PC-9 (cell line): ENCODE measurements at regions not wholly inside any gene's neighbourhood (a gene's known extent, or its start where the extent isn't known, plus 50 kb on each side); places are given as distances from the start of the nearest gene placed in this dataset.

Experiments
- BruUV-seq: library from RNA; stranded (reverse); fragments of 400-500 nt; replicated peaks from 2 replicates; lab custom pipeline; 2021; lab: Mats Ljungman, UMichigan
- CTCF ChIA-PET: fragments of 300-600 bp; sonication (Branson Sonifier 250); formaldehyde crosslinking; loops from one replicate; lab custom pipeline; 2022; ENCODE audit warnings: antibody characterized with exemption; lab: Charles Lee
- POLR2A ChIA-PET: fragments of 300-600 bp; sonication (Branson Sonifier 250); formaldehyde crosslinking; loops from one replicate; lab custom pipeline; 2022; ENCODE audit warnings: antibody characterized with exemption; ENCODE audit not compliant: unreplicated experiment; lab: Charles Lee
- DNase-seq, 2 experiments: peaks; one replicate each; pipeline versions ENCODE4 v3.0.0 to v3.0.0-alpha.2; 2015 to 2022; ENCODE audit warnings: mixed read lengths in 1 of 2
- H2AFZ ChIP-seq: fragments of 200-600 bp; sonication (generic); 2 replicates; pipeline ENCODE4 v1.8.1; 2017; ENCODE audit warnings: antibody characterized with exemption
- H3F3A ChIP-seq: fragments of 200-600 bp; sonication (generic); 2 replicates; pipeline ENCODE4 v1.8.1; 2017; ENCODE audit warnings: antibody characterized with exemption, mild to moderate bottlenecking, low read depth; ENCODE audit not compliant: insufficient read depth
- H3K27ac ChIP-seq: fragments of 200-600 bp; sonication (generic); 2 replicates; pipeline ENCODE4 v1.6.1; 2016; ENCODE audit warnings: mixed run types
- H3K27me3 ChIP-seq: fragments of 200-600 bp; sonication (generic); 2 replicates; pipeline ENCODE4 v1.6.1; 2016; ENCODE audit warnings: low read depth, mixed run types; ENCODE audit not compliant: insufficient read depth
- H3K36me3 ChIP-seq: fragments of 200-600 bp; sonication (generic); 2 replicates; pipeline ENCODE4 v1.6.1; 2016; ENCODE audit warnings: low read depth, mixed run types
- H3K4me1 ChIP-seq: fragments of 200-600 bp; sonication (generic); replicated peaks from 2 replicates; pipeline ENCODE4 v1.6.1; 2016; ENCODE audit warnings: mixed run types; ENCODE audit not compliant: insufficient read depth
- H3K4me2 ChIP-seq: fragments of 200-600 bp; sonication (generic); 2 replicates; pipeline ENCODE4 v1.6.1; 2017; ENCODE audit warnings: mixed run types
- H3K4me3 ChIP-seq: fragments of 200-600 bp; sonication (generic); 2 replicates; pipeline ENCODE4 v1.6.1; 2016; ENCODE audit warnings: mixed run types
- H3K79me2 ChIP-seq: fragments of 200-600 bp; sonication (generic); 2 replicates; pipeline ENCODE4 v1.6.1; 2017; ENCODE audit warnings: low read depth, mixed run types
- H3K9me2 ChIP-seq: fragments of 200-600 bp; sonication (generic); 2 replicates; pipeline ENCODE4 v1.8.1; 2017; ENCODE audit warnings: mild to moderate bottlenecking; ENCODE audit not compliant: insufficient read depth
- H3K9me3 ChIP-seq: fragments of 200-600 bp; sonication (generic); 2 replicates; pipeline ENCODE4 v1.8.1; 2016; ENCODE audit warnings: low read depth; ENCODE audit not compliant: insufficient read depth
- H4K20me1 ChIP-seq: fragments of 200-600 bp; sonication (generic); 2 replicates; pipeline ENCODE4 v1.8.1; 2017; ENCODE audit not compliant: insufficient read depth
- CTCF ChIP-seq: fragments of 200-600 bp; sonication (generic); conservative IDR thresholded peaks from 2 replicates; pipeline ENCODE4 v1.6.1; 2017; ENCODE audit warnings: mixed run types, antibody characterized with exemption, mild to moderate bottlenecking, moderate library complexity
- EZH2 ChIP-seq: fragments of 200-600 bp; sonication (generic); IDR thresholded peaks from 2 replicates; pipeline ENCODE4 v1.8.0; 2017; ENCODE audit warnings: antibody characterized with exemption, low read depth
- intact Hi-C: fragments of 100-400 bp; cut with micrococcal nuclease; formaldehyde crosslinking; loops from one replicate; pipeline ENCODE4 v1.10.0; 2022; ENCODE audit not compliant: unreplicated experiment

- no peaks in the 10 kb centered on the region for H3K79me2 ChIP-seq
- ChIA-PET POLR2A (no interaction called here), CTCF (no interaction called here)
- TF ChIP-seq EZH2: no peak
- no peak for TF ChIP-seq CTCF
- no peaks in the 10 kb centered on the region for H3K9me3 ChIP-seq
- H3K4me1 ChIP-seq: no peaks in the 10 kb centered on the region
- no peaks in the 10 kb centered on the region for H3K36me3 ChIP-seq
- no peak overlapping the region for H3K27ac ChIP-seq
- BruUV-seq: no TSS peak
- H3K4me3 ChIP-seq: no peak overlapping the region
- no peaks in the 10 kb centered on the region for H4K20me1 ChIP-seq
- H3K9me2 ChIP-seq: no peaks in the 10 kb centered on the region
- DNase-seq: no peak
- H3K4me2 ChIP-seq: no peak overlapping the region
- H3F3A ChIP-seq: no peaks in the 10 kb centered on the region
- no peak overlapping the region for H2AFZ ChIP-seq
- intact Hi-C loops: no loop called here
- H3K27me3 ChIP-seq: no peaks in the 10 kb centered on the region
Measured at GRCh38 chrX:5617666-5618065, 611.0 kb downstream of the NLGN4X start.

- no peak overlapping the region for H3K4me2 ChIP-seq
- no TSS peak for BruUV-seq
- no peaks in the 10 kb centered on the region for H3K79me2 ChIP-seq
- no peak overlapping the region for H3K4me3 ChIP-seq
- H4K20me1 ChIP-seq: no peaks in the 10 kb centered on the region
- no peaks in the 10 kb centered on the region for H3K4me1 ChIP-seq
- H3K27ac ChIP-seq: no peak overlapping the region
- H3K36me3 ChIP-seq: no peaks in the 10 kb centered on the region
- DNase-seq: no peak
- ChIA-PET CTCF (no interaction called here), POLR2A (no interaction called here)
- no peaks in the 10 kb centered on the region for H3K27me3 ChIP-seq
- no peaks in the 10 kb centered on the region for H3K9me3 ChIP-seq
- intact Hi-C loops: no loop called here
- no peaks in the 10 kb centered on the region for H3K9me2 ChIP-seq
- H3F3A ChIP-seq: no peaks in the 10 kb centered on the region
- H2AFZ ChIP-seq: no peak overlapping the region
- no peak for TF ChIP-seq EZH2
- TF ChIP-seq CTCF: no peak
Measured at GRCh38 chrX:5595570-5595969, 633.1 kb downstream of the NLGN4X start.

- no peaks in the 10 kb centered on the region for H3K79me2 ChIP-seq
- H3K27ac ChIP-seq: no peak overlapping the region
- H3K4me1 ChIP-seq: no peaks in the 10 kb centered on the region
- BruUV-seq: no TSS peak
- no peaks in the 10 kb centered on the region; the same call in 1 of the 2 replicates for H3F3A ChIP-seq
- TF ChIP-seq CTCF (no peak), EZH2 (no peak)
- H3K27me3 ChIP-seq: no peaks in the 10 kb centered on the region
- H2AFZ ChIP-seq: no peak overlapping the region
- H3K36me3 ChIP-seq: no peaks in the 10 kb centered on the region
- ChIA-PET CTCF (no interaction called here), POLR2A (no interaction called here)
- H3K9me3 ChIP-seq: no peaks in the 10 kb centered on the region
- H3K9me2 ChIP-seq: no peaks in the 10 kb centered on the region
- no peak overlapping the region for H3K4me3 ChIP-seq
- DNase-seq: no peak
- intact Hi-C loops: no loop called here
- no peak overlapping the region for H3K4me2 ChIP-seq
- H4K20me1 ChIP-seq: no peaks in the 10 kb centered on the region
Measured at GRCh38 chrX:5586726-5587125, 641.9 kb downstream of the NLGN4X start.
